Ramos (cell line): ENCODE measurements at regions not wholly inside any gene's neighbourhood (a gene's known extent, or its start where the extent isn't known, plus 50 kb on each side); places are given as distances from the start of the nearest gene placed in this dataset.

Source experiments
- in situ Hi-C: fragments of 300-500 bp; cut with MboI; formaldehyde crosslinking; loops from one replicate; pipeline ENCODE4 v1.14.3; 2022; ENCODE audit warnings: low sequenced_read_pairs; ENCODE audit not compliant: unreplicated experiment

DNA sequence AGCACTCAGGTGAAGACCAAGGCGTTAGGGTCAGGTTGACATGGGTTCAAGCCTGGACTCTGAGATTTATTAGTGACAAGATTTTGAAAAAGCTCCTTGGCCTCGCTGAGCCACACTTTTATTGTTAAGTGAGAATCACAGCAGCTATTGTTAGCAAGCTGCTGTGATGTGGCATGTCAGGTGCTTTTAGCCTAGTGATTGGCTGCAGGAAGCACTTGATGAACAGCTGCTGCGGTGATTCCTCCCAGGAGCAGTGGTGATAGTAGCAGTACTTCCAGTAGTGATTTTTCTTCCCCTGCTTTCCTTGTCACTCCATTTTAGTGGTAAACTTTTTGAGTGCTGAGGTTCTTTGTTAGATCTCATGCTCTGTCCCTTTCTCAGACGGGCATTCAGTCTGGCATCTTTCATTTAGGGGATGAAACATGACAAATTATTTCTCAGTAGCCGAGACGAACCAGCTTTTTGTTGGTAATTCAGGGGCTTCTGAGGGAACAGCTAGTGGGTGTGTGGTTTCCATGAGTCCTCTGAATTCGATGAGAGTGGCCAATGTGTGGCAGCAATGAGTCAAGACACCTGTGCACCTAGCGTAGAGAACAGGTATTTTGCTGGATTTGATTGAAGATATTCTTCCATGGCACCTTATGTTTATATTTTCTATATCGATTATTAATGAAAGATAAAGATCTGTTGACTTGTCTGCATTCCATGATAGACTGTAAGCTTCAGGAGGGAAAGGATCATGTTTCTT lies 696.7 kb downstream of the DHX35 start:
- in situ Hi-C loops, result no loop called here

DNA sequence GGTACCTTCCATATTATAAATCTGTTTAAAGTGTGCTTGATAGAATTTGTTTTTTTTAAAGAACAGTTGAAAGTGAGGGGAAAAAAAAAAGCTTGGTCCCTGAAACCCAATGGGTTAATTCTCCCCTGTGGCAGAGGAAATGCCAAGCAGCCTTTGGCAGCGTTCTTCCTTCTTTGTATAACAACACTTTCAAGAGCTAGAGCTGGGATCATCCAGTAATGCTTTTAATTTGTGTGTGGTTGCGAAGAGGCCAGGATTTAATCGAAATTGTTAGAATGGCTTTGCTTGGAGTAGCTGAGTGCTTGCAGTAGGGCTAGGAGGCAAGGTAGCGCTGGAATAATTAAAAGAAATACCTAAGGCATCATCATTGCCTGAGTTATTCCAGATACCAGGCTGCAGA lies 692.0 kb downstream of the DHX35 start:
- in situ Hi-C loops, result no loop called here

- in situ Hi-C loops, result no loop called here
Measured at GRCh38 chr20:39651645-39652325, 689.6 kb downstream of the DHX35 start.

GRCh38 chr20:39646874-39647413 lies 684.8 kb downstream of the DHX35 start:
- in situ Hi-C loops, result no loop called here

DNA sequence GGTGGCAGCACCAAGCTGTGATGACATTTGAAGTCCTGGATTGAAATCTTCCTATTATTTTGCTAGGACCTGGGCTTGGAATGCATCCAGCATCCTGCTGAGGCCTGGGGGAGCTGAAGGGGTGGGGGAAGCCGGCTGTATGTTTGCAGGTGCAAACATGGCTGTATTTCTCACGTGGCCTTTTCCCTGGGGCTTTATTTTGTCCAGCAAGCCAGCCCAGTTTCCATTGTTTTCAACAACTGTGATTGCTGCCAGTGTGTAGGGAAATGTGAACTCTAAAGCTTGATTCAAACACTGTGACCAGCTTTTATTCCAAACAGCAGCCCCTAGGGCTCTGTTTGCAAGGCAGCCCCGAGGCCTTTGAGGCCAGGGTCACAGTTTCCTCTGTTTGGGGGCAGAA lies 683.0 kb downstream of the DHX35 start:
- in situ Hi-C loops, result no loop called here

- in situ Hi-C loops, result no loop called here
Measured at GRCh38 chr20:39643292-39643691, 681.1 kb downstream of the DHX35 start.

DNA sequence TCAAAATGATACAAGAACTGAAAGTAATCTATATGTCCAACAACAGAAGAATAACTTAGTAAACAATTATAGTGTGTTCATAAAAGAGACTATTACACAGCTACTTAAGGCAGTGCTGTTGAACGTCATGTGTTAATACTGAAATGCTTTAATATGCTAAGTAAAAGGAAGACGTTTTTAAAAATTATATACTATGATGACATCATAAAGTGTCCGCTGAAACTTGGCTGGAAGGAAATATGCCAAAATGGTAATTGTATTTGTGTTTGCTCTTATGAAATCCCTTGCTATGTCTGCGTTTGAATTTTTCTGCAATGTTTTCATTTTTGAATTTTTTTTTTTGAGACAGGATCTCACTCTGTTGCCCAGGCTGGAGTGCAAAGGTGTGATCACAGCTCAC lies 679.3 kb downstream of the DHX35 start:
- in situ Hi-C loops, result no loop called here

GRCh38 chr20:39640147-39640546 lies 678.0 kb downstream of the DHX35 start:
- in situ Hi-C loops, result no loop called here

- in situ Hi-C loops, result no loop called here
Measured at GRCh38 chr20:39638731-39639130, 676.6 kb downstream of the DHX35 start.

DNA sequence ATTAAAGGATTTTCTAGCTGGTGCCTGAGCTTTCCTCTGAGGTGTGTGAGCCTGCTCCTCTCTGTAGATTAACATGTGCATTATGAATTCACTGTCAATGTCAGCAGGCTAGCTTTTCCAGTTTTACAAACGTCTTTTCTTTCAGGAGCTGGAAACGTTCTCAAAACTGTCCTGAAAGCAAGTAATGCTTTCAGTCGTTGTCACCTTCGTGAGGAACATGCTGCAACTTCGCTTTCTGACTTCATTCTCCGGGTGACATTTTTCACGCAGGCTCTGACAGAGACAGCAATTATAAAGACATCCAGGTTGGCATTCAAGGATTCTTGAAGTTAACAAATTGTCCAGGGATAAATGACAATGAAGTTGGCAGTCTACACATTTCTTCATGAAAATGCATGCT lies 671.5 kb downstream of the DHX35 start:
- in situ Hi-C loops, result no loop called here

- in situ Hi-C loops, result no loop called here
Measured at GRCh38 chr20:39632757-39633156, 670.6 kb downstream of the DHX35 start.

- in situ Hi-C loops, result no loop called here
Measured at GRCh38 chr20:39632176-39632575, 670.0 kb downstream of the DHX35 start.

- in situ Hi-C loops, result no loop called here
Measured at GRCh38 chr20:39631557-39631956, 669.4 kb downstream of the DHX35 start.

DNA sequence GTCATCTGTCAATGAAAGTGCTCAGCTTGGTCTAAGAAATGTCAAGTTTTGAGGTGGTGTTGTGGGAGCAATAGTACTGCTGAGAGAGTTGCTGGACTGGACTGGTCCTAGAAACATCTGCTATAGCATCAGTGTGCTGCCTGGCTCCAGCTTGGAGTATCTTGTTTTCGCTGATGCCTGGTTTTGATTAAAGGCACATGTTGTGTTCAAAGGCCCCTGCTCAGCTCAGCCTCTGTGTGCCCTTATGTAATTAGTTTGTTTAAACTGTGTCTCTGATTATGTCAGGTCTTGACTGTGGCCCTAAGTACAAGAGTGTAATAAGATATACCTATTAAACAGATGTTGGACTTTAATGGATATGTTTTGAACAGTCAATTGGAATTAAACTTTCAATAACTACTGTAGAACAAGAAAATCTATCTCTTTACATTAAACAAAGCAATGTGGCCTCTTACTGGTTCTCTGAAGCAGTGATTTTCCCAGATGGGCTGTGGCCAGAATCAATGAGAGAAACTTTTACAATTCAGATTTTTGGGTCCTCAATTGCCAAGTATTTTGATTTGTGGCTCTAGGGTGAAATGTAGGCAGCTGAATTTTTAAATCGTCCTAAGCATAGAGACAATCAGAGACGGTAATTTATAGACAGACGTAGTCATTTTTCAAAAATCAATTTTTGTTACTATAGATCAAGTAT lies 668.2 kb downstream of the DHX35 start:
- in situ Hi-C loops, result no loop called here

- in situ Hi-C loops, result no loop called here
Measured at GRCh38 chr20:39627765-39628164, 665.6 kb downstream of the DHX35 start.

DNA sequence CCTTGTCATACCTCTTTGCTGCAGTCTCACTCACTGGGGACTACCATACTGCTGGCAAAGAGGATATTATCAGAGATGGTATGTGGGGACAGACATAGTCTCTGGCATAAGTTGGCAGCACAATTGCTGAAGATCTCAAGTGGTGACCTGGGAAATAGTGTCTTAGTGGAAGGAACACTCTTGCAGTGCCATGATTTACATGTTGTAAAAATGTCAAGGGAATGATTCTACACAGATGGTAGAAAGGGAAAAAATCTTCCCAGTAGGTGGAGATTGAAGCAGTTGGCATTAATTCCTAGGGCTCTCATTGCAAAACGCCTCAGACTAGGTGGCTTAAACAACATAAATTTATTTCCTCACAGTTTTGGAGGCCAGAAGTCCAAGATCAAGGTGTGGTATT lies 662.2 kb downstream of the DHX35 start:
- in situ Hi-C loops, result no loop called here

DNA sequence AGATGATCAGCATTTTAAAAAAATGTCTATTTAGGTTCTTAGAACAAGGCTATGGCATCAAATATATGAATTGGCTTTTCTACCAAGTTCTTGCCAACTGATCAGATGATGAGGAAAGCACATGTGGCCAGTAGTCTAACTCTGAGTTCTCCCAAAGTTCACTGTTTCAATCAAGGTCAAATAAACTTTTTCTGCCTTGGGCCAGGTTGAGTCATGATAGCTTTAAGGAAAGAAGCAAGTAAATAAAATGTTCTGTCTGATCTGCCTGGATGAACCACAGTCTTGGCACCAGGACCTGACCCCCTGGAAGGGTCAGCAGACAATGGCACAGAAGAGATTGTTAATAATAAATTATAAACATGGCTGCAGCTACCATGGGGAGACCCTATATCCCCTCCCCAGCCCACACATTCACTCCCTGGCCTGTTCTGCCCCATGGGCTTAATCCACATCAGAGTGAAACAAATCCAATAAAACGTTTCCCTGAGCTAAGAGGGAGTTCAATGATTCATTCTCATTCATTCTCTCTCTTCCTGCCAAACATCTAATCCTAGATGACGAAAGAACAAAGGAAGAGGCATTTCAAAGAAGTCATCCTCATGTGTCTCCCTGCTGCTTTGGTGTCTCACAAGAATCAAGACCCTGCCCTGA lies 661.6 kb downstream of the DHX35 start:
- in situ Hi-C loops, result no loop called here

DNA sequence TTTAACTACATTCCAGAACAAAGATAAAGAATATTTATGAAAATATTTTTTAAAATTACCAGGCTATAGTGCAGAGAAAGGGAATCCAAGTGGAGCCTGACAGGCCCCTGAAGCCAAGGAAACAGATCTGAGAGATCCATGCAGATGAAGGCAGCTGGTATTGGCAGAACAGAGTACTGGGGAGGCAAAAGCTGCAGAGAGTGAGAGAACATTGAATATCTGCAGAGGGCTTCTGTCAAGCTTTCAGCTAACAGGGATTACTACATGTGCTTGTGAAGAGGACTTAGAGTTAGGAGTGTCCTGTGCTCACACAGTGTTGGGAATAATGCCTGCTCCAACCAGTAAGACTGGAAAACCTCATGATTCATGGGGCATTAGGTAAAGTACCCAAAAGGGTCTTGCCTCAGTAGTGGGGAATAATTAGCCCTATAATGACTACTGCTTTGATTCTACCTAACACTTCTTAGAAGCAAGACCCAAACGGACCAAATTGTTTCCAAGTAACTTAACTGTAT lies 657.2 kb downstream of the DHX35 start:
- in situ Hi-C loops, result no loop called here

- in situ Hi-C loops, result no loop called here
Measured at GRCh38 chr20:39611901-39612300, 649.8 kb downstream of the DHX35 start.

GRCh38 chr20:39607141-39607540 lies 645.0 kb downstream of the DHX35 start:
- in situ Hi-C loops, result no loop called here
